GM12875 (cell line): ENCODE measurements at regions not wholly inside any gene's neighbourhood (a gene's known extent, or its start where the extent isn't known, plus 50 kb on each side); places are given as distances from the start of the nearest gene placed in this dataset.
A peak's percentile ranks its signal among the peaks of the same experiment; 100 is the strongest.

Experiments used
- H3K4me3 ChIP-seq: one replicate; pipeline ENCODE4 v1.5.1; 2011; ENCODE audit warnings: low read depth, low read length, control low read depth
- CTCF ChIP-seq: IDR thresholded peaks from 2 replicates; pipeline ENCODE4 v1.5.1; 2011; ENCODE audit warnings: low read depth, mild to moderate bottlenecking, control low read depth, inconsistent platforms, low read length, moderate library complexity, borderline replicate concordance; ENCODE audit not compliant: insufficient read depth

- no peak overlapping the region for H3K4me3 ChIP-seq
- no peak for TF ChIP-seq CTCF
Measured at GRCh38 chr2:207472343-207473048, 57.3 kb upstream of the CREB1 start.

- H3K4me3 ChIP-seq = no peak overlapping the region
- peak; percentile 61; the same call in 1 of the 2 replicates for TF ChIP-seq CTCF
Measured at GRCh38 chr2:207473049-207473930, 56.5 kb upstream of the CREB1 start.

- no peak overlapping the region for H3K4me3 ChIP-seq
- no peak for TF ChIP-seq CTCF
Measured at GRCh38 chr2:207473931-207474235, 55.9 kb upstream of the CREB1 start.

GRCh38 chr2:207474863-207475485 is 54.8 kb upstream of the CREB1 start:
- H3K4me3 ChIP-seq = no peak overlapping the region
- TF ChIP-seq CTCF = peak; percentile 30; the same call in 1 of the 2 replicates

GRCh38 chr2:207475546-207475945 is 54.2 kb upstream of the CREB1 start:
- no peak for TF ChIP-seq CTCF
- H3K4me3 ChIP-seq = no peak overlapping the region

GRCh38 chr2:207477896-207478295 is 51.9 kb upstream of the CREB1 start:
- no peak for TF ChIP-seq CTCF
- no peak overlapping the region for H3K4me3 ChIP-seq
